ENCODE measurements at regions not wholly inside any gene's neighbourhood (a gene's known extent, or its start where the extent isn't known, plus 50 kb on each side); places are given as distances from the start of the nearest gene placed in this dataset.

DNA sequence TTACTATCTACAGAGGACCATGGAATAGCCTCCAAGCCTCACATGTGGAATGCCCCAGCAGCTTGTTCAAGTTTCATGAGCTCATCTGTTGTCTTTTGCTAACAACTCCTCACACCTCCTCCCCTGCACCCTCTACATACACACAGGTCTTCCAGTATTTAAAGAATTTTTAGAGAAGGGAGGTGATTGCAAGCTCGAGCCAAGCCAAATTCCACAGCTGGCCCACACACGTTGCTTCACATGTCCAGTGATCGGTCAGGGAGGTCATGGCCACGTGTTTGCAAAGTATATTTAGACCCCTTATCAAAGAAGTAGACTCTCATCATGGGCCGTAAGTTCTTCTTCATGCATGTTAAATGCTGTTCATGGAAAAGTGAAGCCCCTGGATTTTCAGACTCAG, 281.7 kb downstream of the OSTF1 start:
- TF ChIP-seq RCOR1 (IDR thresholded peaks at IDR 0.05; ENCODE audit: low read depth, low read length): no peak
- TF ChIP-seq, protein P1, sequence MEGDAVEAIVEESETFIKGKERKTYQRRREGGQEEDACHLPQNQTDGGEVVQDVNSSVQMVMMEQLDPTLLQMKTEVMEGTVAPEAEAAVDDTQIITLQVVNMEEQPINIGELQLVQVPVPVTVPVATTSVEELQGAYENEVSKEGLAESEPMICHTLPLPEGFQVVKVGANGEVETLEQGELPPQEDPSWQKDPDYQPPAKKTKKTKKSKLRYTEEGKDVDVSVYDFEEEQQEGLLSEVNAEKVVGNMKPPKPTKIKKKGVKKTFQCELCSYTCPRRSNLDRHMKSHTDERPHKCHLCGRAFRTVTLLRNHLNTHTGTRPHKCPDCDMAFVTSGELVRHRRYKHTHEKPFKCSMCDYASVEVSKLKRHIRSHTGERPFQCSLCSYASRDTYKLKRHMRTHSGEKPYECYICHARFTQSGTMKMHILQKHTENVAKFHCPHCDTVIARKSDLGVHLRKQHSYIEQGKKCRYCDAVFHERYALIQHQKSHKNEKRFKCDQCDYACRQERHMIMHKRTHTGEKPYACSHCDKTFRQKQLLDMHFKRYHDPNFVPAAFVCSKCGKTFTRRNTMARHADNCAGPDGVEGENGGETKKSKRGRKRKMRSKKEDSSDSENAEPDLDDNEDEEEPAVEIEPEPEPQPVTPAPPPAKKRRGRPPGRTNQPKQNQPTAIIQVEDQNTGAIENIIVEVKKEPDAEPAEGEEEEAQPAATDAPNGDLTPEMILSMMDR (IDR thresholded peaks at IDR 0.05): no peak
- TF ChIP-seq CBX2 (IDR thresholded peaks at IDR 0.05; ENCODE audit: borderline replicate concordance, low read depth): no peak
- TF ChIP-seq SREBF2 (IDR thresholded peaks at IDR 0.05): no peak
- no peak for TF ChIP-seq POLR2A (IDR thresholded peaks at IDR 0.05; ENCODE audit: low read length)
- TF ChIP-seq, protein P2, sequence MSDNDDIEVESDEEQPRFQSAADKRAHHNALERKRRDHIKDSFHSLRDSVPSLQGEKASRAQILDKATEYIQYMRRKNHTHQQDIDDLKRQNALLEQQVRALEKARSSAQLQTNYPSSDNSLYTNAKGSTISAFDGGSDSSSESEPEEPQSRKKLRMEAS (IDR thresholded peaks at IDR 0.05): no peak
